ENCODE measurements at regions not wholly inside any gene's neighbourhood (a gene's known extent, or its start where the extent isn't known, plus 50 kb on each side); places are given as distances from the start of the nearest gene placed in this dataset.

DNA sequence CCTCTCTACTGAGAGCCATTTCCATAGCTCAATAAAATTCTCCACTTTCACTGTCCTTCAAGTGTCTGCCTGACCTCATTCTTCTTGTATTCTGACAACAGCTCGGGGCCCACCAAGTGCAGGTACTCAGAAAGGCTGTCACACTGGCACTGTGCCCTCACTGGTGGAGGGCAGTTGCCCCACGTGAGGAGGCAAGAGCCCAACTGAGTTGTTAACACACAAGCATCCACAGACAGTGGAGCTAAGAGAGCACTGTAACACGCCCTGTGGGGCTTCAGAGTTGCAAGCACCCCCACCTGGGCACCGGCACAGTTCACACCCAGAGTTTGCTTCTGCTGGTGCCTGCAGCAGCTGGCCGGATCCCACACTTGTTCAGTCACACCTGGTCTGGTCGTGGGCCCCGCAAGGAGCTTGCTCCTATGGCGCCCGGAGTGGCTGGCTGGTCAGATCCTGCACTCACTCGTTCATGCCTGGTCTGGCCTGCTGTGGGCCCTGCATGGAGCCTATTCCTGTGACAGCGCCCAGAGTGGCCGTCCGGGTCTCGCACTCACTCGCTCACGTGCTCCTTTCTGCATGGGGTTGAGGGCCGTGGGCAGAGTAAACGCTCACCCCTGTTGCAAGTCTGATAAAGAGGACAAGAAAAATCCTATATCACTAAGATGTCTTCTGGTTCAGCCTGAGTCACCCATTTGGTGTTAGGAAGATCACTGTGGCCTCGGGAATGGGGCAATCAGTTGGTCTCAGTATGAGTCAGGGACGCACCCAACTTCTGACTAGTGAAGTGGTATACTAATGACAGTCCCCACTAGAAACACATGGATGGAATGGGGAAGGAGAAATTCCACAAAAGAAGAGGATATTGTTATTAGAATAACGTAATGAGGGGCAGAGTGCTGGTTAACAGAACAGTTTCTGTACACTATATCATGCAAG lies 87.0 kb upstream of the CCNH start:
- H3K4me3 ChIP-seq (ENCODE audit: low read depth, low read length) = no peak overlapping the region

More for the DNA sequence above, 87.0 kb upstream of the CCNH start:
- TF ChIP-seq, protein P1, sequence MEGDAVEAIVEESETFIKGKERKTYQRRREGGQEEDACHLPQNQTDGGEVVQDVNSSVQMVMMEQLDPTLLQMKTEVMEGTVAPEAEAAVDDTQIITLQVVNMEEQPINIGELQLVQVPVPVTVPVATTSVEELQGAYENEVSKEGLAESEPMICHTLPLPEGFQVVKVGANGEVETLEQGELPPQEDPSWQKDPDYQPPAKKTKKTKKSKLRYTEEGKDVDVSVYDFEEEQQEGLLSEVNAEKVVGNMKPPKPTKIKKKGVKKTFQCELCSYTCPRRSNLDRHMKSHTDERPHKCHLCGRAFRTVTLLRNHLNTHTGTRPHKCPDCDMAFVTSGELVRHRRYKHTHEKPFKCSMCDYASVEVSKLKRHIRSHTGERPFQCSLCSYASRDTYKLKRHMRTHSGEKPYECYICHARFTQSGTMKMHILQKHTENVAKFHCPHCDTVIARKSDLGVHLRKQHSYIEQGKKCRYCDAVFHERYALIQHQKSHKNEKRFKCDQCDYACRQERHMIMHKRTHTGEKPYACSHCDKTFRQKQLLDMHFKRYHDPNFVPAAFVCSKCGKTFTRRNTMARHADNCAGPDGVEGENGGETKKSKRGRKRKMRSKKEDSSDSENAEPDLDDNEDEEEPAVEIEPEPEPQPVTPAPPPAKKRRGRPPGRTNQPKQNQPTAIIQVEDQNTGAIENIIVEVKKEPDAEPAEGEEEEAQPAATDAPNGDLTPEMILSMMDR (IDR thresholded peaks at IDR 0.05; ENCODE audit: low read depth, low read length) = no peak
